Ishikawa (cell line): ENCODE measurements at regions not wholly inside any gene's neighbourhood (a gene's known extent, or its start where the extent isn't known, plus 50 kb on each side); places are given as distances from the start of the nearest gene placed in this dataset.

ENCODE experiments used
- CEBPB ChIP-seq: IDR thresholded peaks from 2 replicates; pipeline ENCODE4 v1.6.1; 2012
- CREB1 ChIP-seq: IDR thresholded peaks from 2 replicates; pipeline ENCODE4 v1.6.1; 2012; ENCODE audit warnings: low read depth
- EGR1 ChIP-seq: IDR thresholded peaks from 2 replicates; pipeline ENCODE4 v1.6.1; 2012
- EP300 ChIP-seq: IDR thresholded peaks from 2 replicates; pipeline ENCODE4 v1.6.1; 2012; ENCODE audit warnings: borderline replicate concordance
- FOXM1 ChIP-seq: IDR thresholded peaks from 2 replicates; pipeline ENCODE4 v1.6.1; 2012; ENCODE audit warnings: low read depth, borderline replicate concordance
- MAX ChIP-seq: IDR thresholded peaks from 2 replicates; pipeline ENCODE4 v1.6.1; 2012
- NFIC ChIP-seq: IDR thresholded peaks from 2 replicates; pipeline ENCODE4 v1.6.1; 2012
- RAD21 ChIP-seq: IDR thresholded peaks from 2 replicates; pipeline ENCODE4 v1.6.1; 2012; ENCODE audit warnings: low read depth
- REST ChIP-seq: IDR thresholded peaks from 2 replicates; pipeline ENCODE4 v1.6.1; 2012; ENCODE audit warnings: low read depth, mild to moderate bottlenecking
- TAF1 ChIP-seq: IDR thresholded peaks from 2 replicates; pipeline ENCODE4 v1.6.1; 2012; ENCODE audit warnings: low read depth, mild to moderate bottlenecking
- TCF12 ChIP-seq: IDR thresholded peaks from 2 replicates; pipeline ENCODE4 v1.6.1; 2012; ENCODE audit warnings: low read depth
- TEAD4 ChIP-seq: IDR thresholded peaks from 2 replicates; pipeline ENCODE4 v1.6.1; 2012
- YY1 ChIP-seq: IDR thresholded peaks from 2 replicates; pipeline ENCODE4 v1.6.1; 2012; ENCODE audit warnings: low read depth

GRCh38 chr15:93501946-93502345 is 412.9 kb upstream of the RGMA start:
- TF ChIP-seq REST (no peak), FOXM1 (no peak), CEBPB (no peak), EGR1 (no peak), TAF1 (no peak), EP300 (no peak), TCF12 (no peak), CREB1 (no peak), MAX (no peak), NFIC (no peak), YY1 (no peak), TEAD4 (no peak), RAD21 (no peak)
